IMR-90 (cell line): ENCODE measurements at regions not wholly inside any gene's neighbourhood (a gene's known extent, or its start where the extent isn't known, plus 50 kb on each side); places are given as distances from the start of the nearest gene placed in this dataset.

Source experiments
- ATAC-seq: fragments of 200-7000 bp; cut with Tn5 transposase; 2 replicates; pipeline ENCODE4 v1.9.1; 2020; ENCODE audit warnings: low read depth, mild to moderate bottlenecking, moderate library complexity
- BruUV-seq: library from RNA; stranded (reverse); fragments of 400-500 nt; replicated peaks from 2 replicates; lab custom pipeline; 2021; lab: Mats Ljungman, UMichigan
- CTCF ChIA-PET: fragments of 300-600 bp; formaldehyde crosslinking; extraction: SDS; loops from one replicate; lab custom pipeline; 2021; ENCODE audit warnings: antibody characterized with exemption; lab: Yijun Ruan, JAX
- POLR2A ChIA-PET: fragments of 300-600 bp; sonication (Branson Sonifier 250); formaldehyde crosslinking; loops from one replicate; lab custom pipeline; 2022; ENCODE audit warnings: antibody characterized with exemption; ENCODE audit not compliant: unreplicated experiment; lab: Charles Lee
- DNase-seq: peaks from one replicate; pipeline ENCODE4 v3.0.0; 2013
- H2AFZ ChIP-seq: replicated peaks from 2 replicates; pipeline ENCODE3; 2013; ENCODE audit warnings: low read length, mild to moderate bottlenecking; ENCODE audit not compliant: poor library complexity
- H2AK5ac ChIP-seq: 2 replicates; pipeline ENCODE4 v1.6.1; 2013; ENCODE audit warnings: low read depth, low read length, inconsistent platforms
- H2AK9ac ChIP-seq: replicated peaks from 2 replicates; pipeline ENCODE3; 2013; ENCODE audit warnings: mild to moderate bottlenecking, low read depth, low read length, moderate library complexity; ENCODE audit not compliant: poor library complexity
- H2BK120ac ChIP-seq: 2 replicates; pipeline ENCODE4 v1.6.1; 2013; ENCODE audit warnings: low read depth, low read length, inconsistent platforms
- H2BK15ac ChIP-seq: 3 replicates; pipeline ENCODE4 v1.6.1; 2013; ENCODE audit warnings: low read depth, low read length, inconsistent platforms
- H2BK20ac ChIP-seq: 2 replicates; pipeline ENCODE4 v1.6.1; 2013; ENCODE audit warnings: low read depth, mild to moderate bottlenecking, inconsistent platforms, low read length, moderate library complexity
- H2BK5ac ChIP-seq: 2 replicates; pipeline ENCODE4 v1.6.1; 2013; ENCODE audit warnings: mild to moderate bottlenecking, low read depth, low read length, inconsistent platforms; ENCODE audit not compliant: poor library complexity, severe bottlenecking
- H3K14ac ChIP-seq: replicated peaks from 2 replicates; pipeline ENCODE4 v1.6.1; 2013; ENCODE audit warnings: low read depth, low read length, inconsistent platforms
- H3K18ac ChIP-seq: 2 replicates; pipeline ENCODE4 v1.6.1; 2013; ENCODE audit warnings: low read depth, low read length, control low read depth
- H3K23ac ChIP-seq: 2 replicates; pipeline ENCODE4 v1.6.1; 2013; ENCODE audit warnings: low read depth, low read length, inconsistent platforms
- H3K27ac ChIP-seq: 2 replicates; pipeline ENCODE4 v1.5.1; 2013; ENCODE audit warnings: mild to moderate bottlenecking, control low read depth, low read length; ENCODE audit not compliant: insufficient read depth
- H3K27me3 ChIP-seq: 2 replicates; pipeline ENCODE4 v1.6.1; 2013; ENCODE audit warnings: low read length; ENCODE audit not compliant: control insufficient read depth, insufficient read depth
- H3K36me3 ChIP-seq: 2 replicates; pipeline ENCODE4 v1.6.1; 2013; ENCODE audit warnings: low read length, mixed read lengths; ENCODE audit not compliant: control insufficient read depth, insufficient read depth
- H3K4ac ChIP-seq: 2 replicates; pipeline ENCODE4 v1.6.1; 2013; ENCODE audit warnings: low read depth, low read length, inconsistent platforms
- H3K4me1 ChIP-seq: 2 replicates; pipeline ENCODE4 v1.6.1; 2013; ENCODE audit warnings: low read length, mixed read lengths; ENCODE audit not compliant: control insufficient read depth, insufficient read depth
- H3K4me2 ChIP-seq: 2 replicates; pipeline ENCODE4 v1.6.1; 2013; ENCODE audit warnings: low read depth, mild to moderate bottlenecking, control low read depth, low read length, moderate library complexity
- H3K4me3 ChIP-seq: 2 replicates; pipeline ENCODE4 v1.5.1; 2013; ENCODE audit warnings: low read depth, mild to moderate bottlenecking, control low read depth, low read length, moderate library complexity; ENCODE audit not compliant: insufficient read depth
- H3K56ac ChIP-seq: 2 replicates; pipeline ENCODE4 v1.6.1; 2013; ENCODE audit warnings: low read length, inconsistent platforms; ENCODE audit not compliant: insufficient read depth; ENCODE audit errors: extremely low read depth
- H3K79me1 ChIP-seq, 2 experiments: 2 replicates each; pipeline ENCODE4 v1.6.1; 2013; ENCODE audit warnings: low read length in 2 of 2, inconsistent platforms in 1 of 2, low read depth in 1 of 2
- H3K9ac ChIP-seq: 2 replicates; pipeline ENCODE4 v1.6.1; 2013; ENCODE audit warnings: low read depth, low read length, control low read depth
- H3K9me1 ChIP-seq: 2 replicates; pipeline ENCODE4 v1.6.1; 2013; ENCODE audit warnings: low read length, inconsistent platforms; ENCODE audit not compliant: insufficient read depth
- H3K9me3 ChIP-seq: 2 replicates; pipeline ENCODE4 v1.6.1; 2013; ENCODE audit warnings: low read length; ENCODE audit not compliant: control insufficient read depth, insufficient read depth
- H4K20me1 ChIP-seq: 2 replicates; pipeline ENCODE4 v1.6.1; 2013; ENCODE audit warnings: low read length, inconsistent platforms; ENCODE audit not compliant: insufficient read depth
- H4K5ac ChIP-seq: 2 replicates; pipeline ENCODE4 v1.6.1; 2013; ENCODE audit warnings: mild to moderate bottlenecking, low read depth, low read length, control low read depth
- H4K8ac ChIP-seq, 2 experiments: 2 replicates each; pipeline ENCODE4 v1.6.1; 2013; ENCODE audit warnings: low read depth in 2 of 2, low read length in 2 of 2, control low read depth in 1 of 2, inconsistent platforms in 1 of 2
- H4K91ac ChIP-seq: 2 replicates; pipeline ENCODE4 v1.6.1; 2013; ENCODE audit warnings: low read depth, low read length, inconsistent platforms; ENCODE audit not compliant: insufficient read depth
- FOS ChIP-seq: fragments of 150-350 bp; IDR thresholded peaks from 2 replicates; pipeline ENCODE4 v1.6.1; 2016; ENCODE audit warnings: low read depth, low read length
- MXI1 ChIP-seq: IDR thresholded peaks from 2 replicates; pipeline ENCODE4 v1.6.1; 2012; ENCODE audit warnings: low read depth, mild to moderate bottlenecking, low read length, moderate library complexity, borderline replicate concordance
- RAD21 ChIP-seq: IDR thresholded peaks from 2 replicates; pipeline ENCODE4 v1.6.1; 2012; ENCODE audit warnings: low read length, improper control_type of control experiment
- WGBS, 2 experiments: methylation state at CpG; one replicate each; pipeline versions ENCODE4 v1.1.5 to v1.1.7; 2013; ENCODE audit warnings: missing lambda C conversion rate in 2 of 2; ENCODE audit not compliant: insufficient read length in 1 of 2; ENCODE audit errors: extremely low coverage in 2 of 2; 5-methylcytosine and 5-hydroxymethylcytosine counted together
- dilution Hi-C: fragments of 300-500 bp; cut with HindIII; formaldehyde crosslinking; loops from one replicate; pipeline ENCODE4 v1.14.3; 2018; ENCODE audit warnings: low sequenced_read_pairs; ENCODE audit not compliant: unreplicated experiment
- in situ Hi-C: fragments of 300-500 bp; cut with MboI; formaldehyde crosslinking; loops from 3 replicates; pipeline ENCODE4 v1.14.3; 2019; ENCODE audit warnings: low sequenced_read_pairs, inconsistent platforms, mixed read lengths
- intact Hi-C: fragments of 100-400 bp; cut with micrococcal nuclease; formaldehyde crosslinking; loops from 2 replicates; pipeline ENCODE4 v1.10.0; 2022
- TF ChIP-seq, protein P1 (sequence below): conservative IDR thresholded peaks from 2 replicates; pipeline ENCODE4 v1.5.1; 2012; ENCODE audit warnings: mild to moderate bottlenecking, low read depth, low read length, improper control_type of control experiment
- TF ChIP-seq, protein P2 (sequence below): fragments of 150-350 bp; IDR thresholded peaks from 2 replicates; pipeline ENCODE4 v1.6.1; 2016; ENCODE audit warnings: low read depth, mild to moderate bottlenecking, low read length, moderate library complexity, borderline replicate concordance

DNA sequence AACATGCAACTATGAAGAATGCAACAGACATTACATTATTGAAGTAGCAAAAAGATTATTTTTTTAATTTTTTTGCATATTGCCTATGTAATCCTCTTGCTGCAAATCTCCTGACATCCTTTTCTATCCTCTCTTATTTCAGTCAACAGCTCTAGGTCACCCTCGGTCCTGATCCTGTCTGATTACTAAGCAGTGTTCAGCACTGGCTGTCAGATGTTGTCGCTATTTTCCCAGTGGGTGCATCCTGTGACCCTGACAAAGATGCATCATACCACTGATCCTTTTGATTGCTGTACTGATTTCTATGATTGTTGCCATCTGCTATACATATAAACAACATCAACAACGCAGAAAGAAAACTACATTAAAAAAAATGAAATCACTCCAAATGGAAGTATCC lies 443.7 kb upstream of the PRR20A start:
- no peak overlapping the region for H2BK20ac ChIP-seq
- H3K4me3 ChIP-seq = no peak overlapping the region
- 0% methylated on average over 2 of the region's 3 CpGs; no CpG with 5 or more reads in 1 of the 2 experiments for WGBS, 2 experiments
- no peak overlapping the region for H3K4me2 ChIP-seq
- H4K5ac ChIP-seq = no peak overlapping the region
- no peak overlapping the region for H3K56ac ChIP-seq
- no peaks in the 10 kb centered on the region for H3K9me1 ChIP-seq
- in situ Hi-C loops (no loop called here), intact Hi-C loops (no loop called here), dilution Hi-C loops (no loop called here)
- H3K4ac ChIP-seq = no peak overlapping the region
- H2BK5ac ChIP-seq = no peak overlapping the region
- H2AK9ac ChIP-seq = no peak overlapping the region
- no peaks in the 10 kb centered on the region for H3K27me3 ChIP-seq
- H3K9me3 ChIP-seq = 0 out of 2 replicates have a peak, but pooled peaks cover 2% of the 10 kb centered on the region
- H2AK5ac ChIP-seq = no peak overlapping the region
- H3K27ac ChIP-seq = no peak overlapping the region
- H4K91ac ChIP-seq = no peak overlapping the region
- no peak for DNase-seq
- H2AFZ ChIP-seq = no peak overlapping the region
- ChIA-PET POLR2A (no interaction called here), CTCF (no interaction called here)
- H3K23ac ChIP-seq = no peak overlapping the region
- no peaks in the 10 kb centered on the region for H3K36me3 ChIP-seq
- H3K18ac ChIP-seq = no peak overlapping the region
- no peak overlapping the region for H2BK15ac ChIP-seq
- TF ChIP-seq MXI1 (no peak), RAD21 (no peak), FOS (no peak)
- TF ChIP-seq, protein P1, sequence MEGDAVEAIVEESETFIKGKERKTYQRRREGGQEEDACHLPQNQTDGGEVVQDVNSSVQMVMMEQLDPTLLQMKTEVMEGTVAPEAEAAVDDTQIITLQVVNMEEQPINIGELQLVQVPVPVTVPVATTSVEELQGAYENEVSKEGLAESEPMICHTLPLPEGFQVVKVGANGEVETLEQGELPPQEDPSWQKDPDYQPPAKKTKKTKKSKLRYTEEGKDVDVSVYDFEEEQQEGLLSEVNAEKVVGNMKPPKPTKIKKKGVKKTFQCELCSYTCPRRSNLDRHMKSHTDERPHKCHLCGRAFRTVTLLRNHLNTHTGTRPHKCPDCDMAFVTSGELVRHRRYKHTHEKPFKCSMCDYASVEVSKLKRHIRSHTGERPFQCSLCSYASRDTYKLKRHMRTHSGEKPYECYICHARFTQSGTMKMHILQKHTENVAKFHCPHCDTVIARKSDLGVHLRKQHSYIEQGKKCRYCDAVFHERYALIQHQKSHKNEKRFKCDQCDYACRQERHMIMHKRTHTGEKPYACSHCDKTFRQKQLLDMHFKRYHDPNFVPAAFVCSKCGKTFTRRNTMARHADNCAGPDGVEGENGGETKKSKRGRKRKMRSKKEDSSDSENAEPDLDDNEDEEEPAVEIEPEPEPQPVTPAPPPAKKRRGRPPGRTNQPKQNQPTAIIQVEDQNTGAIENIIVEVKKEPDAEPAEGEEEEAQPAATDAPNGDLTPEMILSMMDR = no peak
- TF ChIP-seq, protein P2, sequence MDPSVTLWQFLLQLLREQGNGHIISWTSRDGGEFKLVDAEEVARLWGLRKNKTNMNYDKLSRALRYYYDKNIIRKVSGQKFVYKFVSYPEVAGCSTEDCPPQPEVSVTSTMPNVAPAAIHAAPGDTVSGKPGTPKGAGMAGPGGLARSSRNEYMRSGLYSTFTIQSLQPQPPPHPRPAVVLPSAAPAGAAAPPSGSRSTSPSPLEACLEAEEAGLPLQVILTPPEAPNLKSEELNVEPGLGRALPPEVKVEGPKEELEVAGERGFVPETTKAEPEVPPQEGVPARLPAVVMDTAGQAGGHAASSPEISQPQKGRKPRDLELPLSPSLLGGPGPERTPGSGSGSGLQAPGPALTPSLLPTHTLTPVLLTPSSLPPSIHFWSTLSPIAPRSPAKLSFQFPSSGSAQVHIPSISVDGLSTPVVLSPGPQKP = no peak
- H3K79me1 ChIP-seq = no peaks in the 10 kb centered on the region
- no peaks in the 10 kb centered on the region for H3K4me1 ChIP-seq
- no peak for ATAC-seq
- no peak overlapping the region for H3K14ac ChIP-seq
- H4K8ac ChIP-seq = no peak overlapping the region
- H2BK120ac ChIP-seq = no peak overlapping the region
- BruUV-seq = no TSS peak
- H3K9ac ChIP-seq = no peak overlapping the region
- H4K20me1 ChIP-seq = no peaks in the 10 kb centered on the region
